ENCODE measurements at regions not wholly inside any gene's neighbourhood (a gene's known extent, or its start where the extent isn't known, plus 50 kb on each side); places are given as distances from the start of the nearest gene placed in this dataset.

- no peak for TF ChIP-seq SIRT6 (IDR thresholded peaks at IDR 0.05; ENCODE audit: low read length)
- no peak for TF ChIP-seq CBX5 (IDR thresholded peaks at IDR 0.05; ENCODE audit: low read depth, low read length)
Measured at GRCh38 chr10:21300551-21300950, 224.9 kb downstream of the SKIDA1 start (continued).
